H1 (cell line): ENCODE measurements at regions not wholly inside any gene's neighbourhood (a gene's known extent, or its start where the extent isn't known, plus 50 kb on each side); places are given as distances from the start of the nearest gene placed in this dataset.

ENCODE experiments used
- CTCF ChIA-PET: fragments of 300-600 bp; sonication (Branson Sonifier 250); formaldehyde crosslinking; loops from one replicate; lab custom pipeline; 2021; ENCODE audit not compliant: partially characterized antibody; lab: Charles Lee
- POLR2A ChIA-PET: fragments of 300-600 bp; sonication (Branson Sonifier 250); formaldehyde crosslinking; loops from one replicate; lab custom pipeline; 2021; ENCODE audit warnings: inconsistent platforms; ENCODE audit not compliant: partially characterized antibody; lab: Charles Lee
- DNase-seq, 2 experiments: peaks; one replicate each; pipeline versions ENCODE4 v3.0.0 to v3.0.0-alpha.2; 2010 to 2022; ENCODE audit warnings: low spot score in 2 of 2, low read depth in 1 of 2, mixed read lengths in 1 of 2
- FAIRE-seq: peaks from 2 replicates; lab custom pipeline; 2011; peaks lifted over from hg19 to GRCh38; lab: Jason Lieb, UNC
- H2AFZ ChIP-seq: 2 replicates; pipeline ENCODE4 v1.8.1; 2012; ENCODE audit warnings: low read length, inconsistent platforms
- H2AK5ac ChIP-seq: 2 replicates; pipeline ENCODE4 v1.6.1; 2013; ENCODE audit warnings: low read depth, low read length
- H2BK120ac ChIP-seq: replicated peaks from 2 replicates; pipeline ENCODE3; 2013; ENCODE audit warnings: low read depth, low read length, inconsistent platforms
- H2BK12ac ChIP-seq: 2 replicates; pipeline ENCODE4 v1.6.1; 2013; ENCODE audit warnings: low read depth, low read length
- H2BK15ac ChIP-seq: 2 replicates; pipeline ENCODE4 v1.6.1; 2013; ENCODE audit warnings: low read length
- H2BK20ac ChIP-seq: 2 replicates; pipeline ENCODE4 v1.6.1; 2013; ENCODE audit warnings: low read length
- H2BK5ac ChIP-seq: 2 replicates; pipeline ENCODE4 v1.6.1; 2013; ENCODE audit warnings: low read depth, low read length
- H3K14ac ChIP-seq: 2 replicates; pipeline ENCODE4 v1.6.1; 2013; ENCODE audit warnings: inconsistent platforms; ENCODE audit not compliant: insufficient read length
- H3K18ac ChIP-seq: 2 replicates; pipeline ENCODE4 v1.6.1; 2013; ENCODE audit warnings: low read length; ENCODE audit errors: extremely low read depth
- H3K23ac ChIP-seq: 2 replicates; pipeline ENCODE4 v1.6.1; 2013; ENCODE audit warnings: inconsistent platforms; ENCODE audit not compliant: insufficient read length
- H3K23me2 ChIP-seq: 2 replicates; pipeline ENCODE4 v1.6.1; 2013; ENCODE audit warnings: low read depth, low read length
- H3K27ac ChIP-seq: 2 replicates; pipeline ENCODE4 v1.6.1; 2011; ENCODE audit warnings: low read depth, low read length, inconsistent platforms
- H3K27me3 ChIP-seq, 4 experiments: replicated peaks in 1 of 4; 1 replicate in 1 of 4; 2 replicates in 3 of 4; pipeline versions ENCODE4 v1.6.1 to v1.8.1; 2011 to 2013; ENCODE audit warnings: low read length in 3 of 4, mild to moderate bottlenecking in 3 of 4, inconsistent platforms in 2 of 4, mixed read lengths in 2 of 4, moderate library complexity in 1 of 4; ENCODE audit not compliant: control insufficient read depth in 3 of 4, insufficient read depth in 3 of 4; ENCODE audit errors: extremely low read depth in 1 of 4
- H3K36me3 ChIP-seq, 4 experiments: 2 replicates each; pipeline versions ENCODE4 v1.6.1 to v1.8.1; 2011 to 2013; ENCODE audit warnings: mild to moderate bottlenecking in 4 of 4, low read length in 3 of 4, moderate library complexity in 2 of 4, control low read depth in 1 of 4, inconsistent platforms in 1 of 4; ENCODE audit not compliant: insufficient read depth in 4 of 4, control insufficient read depth in 2 of 4
- H3K4ac ChIP-seq: replicated peaks from 2 replicates; pipeline ENCODE3; 2013; ENCODE audit warnings: low read length, low read depth, mixed read lengths, inconsistent platforms; ENCODE audit not compliant: insufficient read length
- H3K4me1 ChIP-seq, 4 experiments: replicated peaks in 1 of 4; 1 replicate in 1 of 4; 2 replicates in 3 of 4; pipeline versions ENCODE4 v1.6.1 to v1.8.1; 2011 to 2013; ENCODE audit warnings: low read length in 3 of 4, inconsistent platforms in 2 of 4, mixed read lengths in 1 of 4; ENCODE audit not compliant: insufficient read depth in 4 of 4, control insufficient read depth in 3 of 4
- H3K4me2 ChIP-seq, 2 experiments: 2 replicates each; pipeline versions ENCODE4 v1.6.1 to v1.8.1; 2011 to 2013; ENCODE audit warnings: low read depth in 2 of 2, low read length in 2 of 2, control low read depth in 1 of 2, inconsistent platforms in 1 of 2, mild to moderate bottlenecking in 1 of 2; ENCODE audit not compliant: insufficient read depth in 1 of 2
- H3K4me3 ChIP-seq, 4 experiments: fragments of 200-600, 300-600 bp in 1 of 4; sonication (generic), shearing (Covaris generic), sonication (Bioruptor Twin) in 1 of 4; 2 replicates each; pipeline versions ENCODE4 v1.5.1 to v1.8.1; 2011 to 2016; ENCODE audit warnings: low read length in 4 of 4, low read depth in 3 of 4, control low read depth in 2 of 4, inconsistent platforms in 2 of 4, mild to moderate bottlenecking in 2 of 4, mixed read lengths in 1 of 4, moderate library complexity in 1 of 4; ENCODE audit not compliant: insufficient read depth in 2 of 4; ENCODE audit errors: extremely low read depth in 1 of 4
- H3K56ac ChIP-seq: replicated peaks from 2 replicates; pipeline ENCODE3; 2013; ENCODE audit warnings: low read depth, mild to moderate bottlenecking, mixed read lengths, low read length, inconsistent platforms; ENCODE audit not compliant: insufficient read length
- H3K79me1 ChIP-seq: 2 replicates; pipeline ENCODE4 v1.6.1; 2013; ENCODE audit warnings: low read depth, low read length, control low read depth
- H3K79me2 ChIP-seq, 2 experiments: 2 replicates each; pipeline versions ENCODE4 v1.6.1 to v1.8.1; 2012 to 2013; ENCODE audit warnings: low read length in 2 of 2, mild to moderate bottlenecking in 2 of 2, inconsistent platforms in 1 of 2; ENCODE audit not compliant: insufficient read depth in 2 of 2, control insufficient read depth in 1 of 2
- H3K9ac ChIP-seq, 4 experiments: replicated peaks in 1 of 4; 1 replicate in 1 of 4; 2 replicates in 3 of 4; pipeline versions ENCODE4 v1.6.1 to v1.8.1; 2011 to 2013; ENCODE audit warnings: low read depth in 3 of 4, low read length in 3 of 4, control low read depth in 2 of 4, mild to moderate bottlenecking in 2 of 4, moderate library complexity in 2 of 4, inconsistent platforms in 1 of 4; ENCODE audit errors: extremely low read depth in 1 of 4
- H3K9me3 ChIP-seq, 2 experiments: 2 replicates each; pipeline versions ENCODE4 v1.6.1 to v1.8.1; 2012 to 2013; ENCODE audit warnings: mild to moderate bottlenecking in 2 of 2, moderate library complexity in 2 of 2, control low read depth in 1 of 2, inconsistent platforms in 1 of 2, low read depth in 1 of 2, low read length in 1 of 2, mixed read lengths in 1 of 2; ENCODE audit not compliant: insufficient read depth in 2 of 2
- H4K20me1 ChIP-seq, 2 experiments: replicated peaks in 1 of 2; 2 replicates each; pipeline versions ENCODE3 to v1.8.1; 2011 to 2013; ENCODE audit warnings: inconsistent platforms in 2 of 2, low read length in 2 of 2, mild to moderate bottlenecking in 1 of 2; ENCODE audit not compliant: insufficient read depth in 2 of 2, control insufficient read depth in 1 of 2
- H4K5ac ChIP-seq: 2 replicates; pipeline ENCODE4 v1.6.1; 2013; ENCODE audit warnings: low read length, low read depth, mixed read lengths, inconsistent platforms; ENCODE audit not compliant: insufficient read length
- H4K8ac ChIP-seq: 2 replicates; pipeline ENCODE4 v1.8.0; 2013; ENCODE audit warnings: mild to moderate bottlenecking, moderate library complexity, low read length, inconsistent platforms; ENCODE audit not compliant: insufficient read depth; ENCODE audit errors: extremely low read depth
- H4K91ac ChIP-seq: replicated peaks from 2 replicates; pipeline ENCODE3; 2013; ENCODE audit warnings: low read length, mixed read lengths, inconsistent platforms; ENCODE audit not compliant: insufficient read length
- CBX5 ChIP-seq: fragments of 300-800, 300-1000 bp; sonication (generic); IDR thresholded peaks from 2 replicates; pipeline ENCODE4 v1.7.1; 2016; ENCODE audit warnings: antibody characterized with exemption, low read length, low read depth
- GABPA ChIP-seq: IDR thresholded peaks from 2 replicates; pipeline ENCODE4 v1.6.1; 2011; ENCODE audit warnings: mild to moderate bottlenecking, low read length, moderate library complexity, borderline replicate concordance; ENCODE audit not compliant: insufficient read depth
- HDAC6 ChIP-seq: IDR thresholded peaks from one replicate; pipeline ENCODE4 v1.7.1; 2012; ENCODE audit warnings: low read depth, mild to moderate bottlenecking, inconsistent platforms, low read length, moderate library complexity
- WGBS, 2 experiments: shearing (Covaris generic) in 1 of 2; methylation state at CpG; one replicate each; pipeline versions ENCODE4 v1.1.6 to v1.1.7; 2013 to 2015; ENCODE audit warnings: low lambda C conversion rate in 2 of 2, mixed read lengths in 2 of 2, inconsistent platforms in 1 of 2, low coverage in 1 of 2, missing lambda C conversion rate in 1 of 2; ENCODE audit not compliant: insufficient replicate concordance in 2 of 2, insufficient coverage in 1 of 2, insufficient read length in 1 of 2; ENCODE audit errors: extremely low coverage in 1 of 2, missing lambda C conversion rate in 1 of 2; 5-methylcytosine and 5-hydroxymethylcytosine counted together

GRCh38 chr20:29079769-29080690, 2177.4 kb upstream of the DEFB115 start:
- H2BK15ac ChIP-seq, result no peak overlapping the region
- H3K79me2 ChIP-seq, result no peaks in the 10 kb centered on the region
- no peak overlapping the region for H2BK5ac ChIP-seq
- peaks cover 34 to 45% of the 10 kb centered on the region in 2 experiments for H3K9me3 ChIP-seq
- H3K14ac ChIP-seq, result no peak overlapping the region
- no peak overlapping the region for H2BK20ac ChIP-seq
- no peak overlapping the region for H3K4ac ChIP-seq
- FAIRE-seq (no peak), DNase-seq (no peak)
- no peak overlapping the region for H3K9ac ChIP-seq
- POLR2A ChIA-PET, result no interaction called here
- H4K5ac ChIP-seq, result no peak overlapping the region
- no peak overlapping the region for H3K4me3 ChIP-seq
- H3K4me2 ChIP-seq, result no peak overlapping the region
- H2BK12ac ChIP-seq, result no peak overlapping the region
- no peak overlapping the region for H2BK120ac ChIP-seq
- no peaks in the 10 kb centered on the region for H4K20me1 ChIP-seq
- no peaks in the 10 kb centered on the region for H3K27me3 ChIP-seq
- no peak overlapping the region for H4K8ac ChIP-seq
- no peak overlapping the region for H3K56ac ChIP-seq
- H3K18ac ChIP-seq, result no peak overlapping the region
- H3K27ac ChIP-seq, result no peak overlapping the region
- no peak overlapping the region for H2AK5ac ChIP-seq
- H3K4me1 ChIP-seq, result no peaks in the 10 kb centered on the region
- H2AFZ ChIP-seq, result no peak overlapping the region
- H3K23me2 ChIP-seq, result no peaks in the 10 kb centered on the region
- TF ChIP-seq CBX5 (0 out of 2 replicates have a peak, but pooled peaks have one; percentile 59), GABPA (no peak), HDAC6 (no peak)
- WGBS, 2 experiments, result 87% methylated on average over 56 of the region's 68 CpGs; no CpG with 5 or more reads in 1 of the 2 experiments
- H3K79me1 ChIP-seq, result no peaks in the 10 kb centered on the region
- no peak overlapping the region for H3K23ac ChIP-seq
- H3K36me3 ChIP-seq, result no peaks in the 10 kb centered on the region; a peak in 1 of 8 replicates
- CTCF ChIA-PET, result no interaction called here
- no peak overlapping the region for H4K91ac ChIP-seq
